Endodermal cell (in vitro differentiated cells): ENCODE measurements at regions not wholly inside any gene's neighbourhood (a gene's known extent, or its start where the extent isn't known, plus 50 kb on each side); places are given as distances from the start of the nearest gene placed in this dataset.

ENCODE experiments used
- DNase-seq: peaks from one replicate; pipeline ENCODE4 v3.0.0-alpha.2; 2017
- H3K27ac ChIP-seq: 2 replicates; pipeline ENCODE4 v1.5.1; 2013; ENCODE audit warnings: mild to moderate bottlenecking, low read depth, low read length, moderate library complexity
- H3K27me3 ChIP-seq: 2 replicates; pipeline ENCODE4 v1.6.1; 2013; ENCODE audit warnings: mild to moderate bottlenecking, low read length, moderate library complexity; ENCODE audit not compliant: insufficient read depth, control insufficient read depth, poor library complexity, severe bottlenecking
- H3K36me3 ChIP-seq: 2 replicates; pipeline ENCODE4 v1.7.0; 2013; ENCODE audit warnings: mild to moderate bottlenecking, low read length, moderate library complexity; ENCODE audit not compliant: control insufficient read depth, insufficient read depth
- H3K4me1 ChIP-seq: one replicate; pipeline ENCODE4 v1.7.0; 2013; ENCODE audit warnings: low read length; ENCODE audit not compliant: control insufficient read depth, insufficient read depth
- H3K4me3 ChIP-seq: 2 replicates; pipeline ENCODE4 v1.5.1; 2013; ENCODE audit warnings: mild to moderate bottlenecking, low read length, moderate library complexity
- H3K9ac ChIP-seq: 2 replicates; pipeline ENCODE4 v1.6.1; 2013; ENCODE audit warnings: mild to moderate bottlenecking, low read length, moderate library complexity; ENCODE audit not compliant: poor library complexity, severe bottlenecking; ENCODE audit errors: extremely low read depth
- H3K9me3 ChIP-seq: 2 replicates; pipeline ENCODE4 v1.6.1; 2013; ENCODE audit warnings: mild to moderate bottlenecking, low read length, moderate library complexity; ENCODE audit not compliant: control insufficient read depth
- H3K27ac Mint-ChIP-seq: 2 replicates; pipeline ENCODE4 v1.8.0; 2020; ENCODE audit warnings: mixed read lengths
- H3K27me3 Mint-ChIP-seq: 2 replicates; pipeline ENCODE4 v1.8.0; 2021; ENCODE audit warnings: mild to moderate bottlenecking, mixed read lengths; ENCODE audit not compliant: insufficient read depth
- H3K36me3 Mint-ChIP-seq: 2 replicates; pipeline ENCODE4 v1.8.0; 2020; ENCODE audit warnings: low read depth, mixed read lengths
- H3K4me1 Mint-ChIP-seq: 2 replicates; pipeline ENCODE4 v1.8.0; 2020; ENCODE audit warnings: mixed read lengths
- H3K4me3 Mint-ChIP-seq: 2 replicates; pipeline ENCODE4 v1.8.0; 2020; ENCODE audit warnings: mild to moderate bottlenecking, moderate library complexity, mixed read lengths
- H3K9me3 Mint-ChIP-seq: 2 replicates; pipeline ENCODE4 v1.8.0; 2020; ENCODE audit warnings: mild to moderate bottlenecking, mixed read lengths
- WGBS, 2 experiments: methylation state at CpG; one replicate each; pipeline versions ENCODE4 v1.1.5 to v1.1.7; 2013; ENCODE audit warnings: missing lambda C conversion rate in 2 of 2, mixed read lengths in 1 of 2; ENCODE audit not compliant: insufficient coverage in 1 of 2, insufficient read length in 1 of 2; 5-methylcytosine and 5-hydroxymethylcytosine counted together
- TF ChIP-seq, protein P1 (sequence below): fragments of 200-600 bp; sonication (generic); conservative IDR thresholded peaks from 2 replicates; pipeline ENCODE4 v1.5.0; 2021; ENCODE audit warnings: antibody characterized with exemption, mild to moderate bottlenecking

GRCh38 chr4:122034619-122035018 lies 82.8 kb upstream of the TRPC3 start:
- DNase-seq: no peak
- Histone ChIP-seq H3K27me3 (no peaks in the 10 kb centered on the region), H3K9me3 (peaks cover 10% of the 10 kb centered on the region), H3K4me1 (no peaks in the 10 kb centered on the region), H3K27ac (no peak overlapping the region), H3K4me3 (no peak overlapping the region), H3K36me3 (no peaks in the 10 kb centered on the region), H3K9ac (no peak overlapping the region)
- Mint-ChIP-seq H3K9me3 (peaks cover 20% of the 10 kb centered on the region), H3K27me3 (peaks cover 4% of the 10 kb centered on the region), H3K36me3 (no peaks in the 10 kb centered on the region), H3K4me3 (no peak overlapping the region), H3K4me1 (no peaks in the 10 kb centered on the region), H3K27ac (no peak overlapping the region)
- TF ChIP-seq, protein P1, sequence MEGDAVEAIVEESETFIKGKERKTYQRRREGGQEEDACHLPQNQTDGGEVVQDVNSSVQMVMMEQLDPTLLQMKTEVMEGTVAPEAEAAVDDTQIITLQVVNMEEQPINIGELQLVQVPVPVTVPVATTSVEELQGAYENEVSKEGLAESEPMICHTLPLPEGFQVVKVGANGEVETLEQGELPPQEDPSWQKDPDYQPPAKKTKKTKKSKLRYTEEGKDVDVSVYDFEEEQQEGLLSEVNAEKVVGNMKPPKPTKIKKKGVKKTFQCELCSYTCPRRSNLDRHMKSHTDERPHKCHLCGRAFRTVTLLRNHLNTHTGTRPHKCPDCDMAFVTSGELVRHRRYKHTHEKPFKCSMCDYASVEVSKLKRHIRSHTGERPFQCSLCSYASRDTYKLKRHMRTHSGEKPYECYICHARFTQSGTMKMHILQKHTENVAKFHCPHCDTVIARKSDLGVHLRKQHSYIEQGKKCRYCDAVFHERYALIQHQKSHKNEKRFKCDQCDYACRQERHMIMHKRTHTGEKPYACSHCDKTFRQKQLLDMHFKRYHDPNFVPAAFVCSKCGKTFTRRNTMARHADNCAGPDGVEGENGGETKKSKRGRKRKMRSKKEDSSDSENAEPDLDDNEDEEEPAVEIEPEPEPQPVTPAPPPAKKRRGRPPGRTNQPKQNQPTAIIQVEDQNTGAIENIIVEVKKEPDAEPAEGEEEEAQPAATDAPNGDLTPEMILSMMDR: no peak
- 88 to 100% methylated on average over 1 of the region's 1 CpG for WGBS, 2 experiments

DNA sequence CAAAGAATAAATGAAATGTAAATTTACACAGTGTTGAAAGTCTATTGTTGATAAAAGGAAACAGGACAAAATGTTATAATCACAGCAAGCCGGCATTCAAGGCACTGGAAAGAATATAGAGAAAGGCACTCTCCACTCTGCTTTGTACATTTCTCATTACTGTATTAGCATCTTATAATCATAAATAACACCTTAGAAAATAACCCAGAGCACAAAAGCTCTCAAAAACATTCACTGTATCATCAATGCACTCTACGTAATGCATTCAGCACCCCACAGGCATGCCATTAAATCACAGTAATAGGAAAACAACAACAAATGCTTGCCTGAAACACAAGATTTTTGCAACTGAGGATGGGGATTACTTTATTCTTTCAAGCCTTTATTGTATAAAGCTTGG lies 75.3 kb upstream of the TRPC3 start:
- H3K36me3 ChIP-seq: no peaks in the 10 kb centered on the region
- 83 to 94% methylated on average over 1 to 2 of the region's 2 CpGs for WGBS, 2 experiments
- no peak overlapping the region for H3K4me3 ChIP-seq
- H3K9me3 Mint-ChIP-seq: peaks cover 24% of the 10 kb centered on the region
- TF ChIP-seq, protein P1: no peak
- no peaks in the 10 kb centered on the region for H3K4me1 Mint-ChIP-seq
- H3K9ac ChIP-seq: no peak overlapping the region
- H3K27me3 ChIP-seq: peaks cover 4% of the 10 kb centered on the region
- no peak overlapping the region for H3K4me3 Mint-ChIP-seq
- H3K9me3 ChIP-seq: peaks cover 10% of the 10 kb centered on the region
- H3K36me3 Mint-ChIP-seq: no peaks in the 10 kb centered on the region
- H3K4me1 ChIP-seq: no peaks in the 10 kb centered on the region
- no peak overlapping the region for H3K27ac Mint-ChIP-seq
- H3K27me3 Mint-ChIP-seq: peaks cover 6% of the 10 kb centered on the region
- H3K27ac ChIP-seq: no peak overlapping the region
- no peak for DNase-seq

GRCh38 chr4:122017296-122017695 lies 65.4 kb upstream of the TRPC3 start:
- Histone ChIP-seq H3K4me1 (peaks cover 4% of the 10 kb centered on the region), H3K27me3 (no peaks in the 10 kb centered on the region), H3K36me3 (no peaks in the 10 kb centered on the region), H3K4me3 (no peak overlapping the region), H3K27ac (no peak overlapping the region), H3K9ac (no peak overlapping the region), H3K9me3 (no peaks in the 10 kb centered on the region)
- H3K4me3 Mint-ChIP-seq: no peak overlapping the region
- 67% methylated on average over 1 to 2 of the region's 2 CpGs for WGBS, 2 experiments
- peaks cover 4% of the 10 kb centered on the region for H3K4me1 Mint-ChIP-seq
- no peak for DNase-seq
- H3K9me3 Mint-ChIP-seq: peaks cover 6% of the 10 kb centered on the region
- H3K36me3 Mint-ChIP-seq: no peaks in the 10 kb centered on the region
- no peak overlapping the region for H3K27ac Mint-ChIP-seq
- no peaks in the 10 kb centered on the region for H3K27me3 Mint-ChIP-seq
- TF ChIP-seq, protein P1: no peak
